ENCODE measurements at regions not wholly inside any gene's neighbourhood (a gene's known extent, or its start where the extent isn't known, plus 50 kb on each side); places are given as distances from the start of the nearest gene placed in this dataset.

- BruUV-seq (replicated peaks), result no TSS peak
- intact Hi-C loops (cut with micrococcal nuclease; ENCODE audit: unreplicated experiment) (no loop called here), in situ Hi-C loops (cut with HindIII; ENCODE audit: low pct_unique_long_range_greater_than_20kb, low sequenced_read_pairs) (no loop called here)
- ATAC-seq (no peak), DNase-seq (ENCODE audit: low read depth, low spot score) (no peak)
- H3K36me3 ChIP-seq (ENCODE audit: control insufficient read depth, insufficient read depth, low read length), result no peaks in the 10 kb centered on the region; the same call in 1 of the 2 replicates
- H3K27ac ChIP-seq (ENCODE audit: low read length), result no peak overlapping the region
- H3K27me3 ChIP-seq (ENCODE audit: control insufficient read depth, insufficient read depth, low read length), result no peaks in the 10 kb centered on the region
- ChIA-PET CTCF (no interaction called here), POLR2A (no interaction called here)
- no peaks in the 10 kb centered on the region for H3K9me3 ChIP-seq (ENCODE audit: control insufficient read depth, insufficient read depth, low read depth, low read length)
- H3K4me3 ChIP-seq (ENCODE audit: low read depth in 2 of 2, low read length in 2 of 2), result no peak overlapping the region
- no peaks in the 10 kb centered on the region for H3K4me1 ChIP-seq (ENCODE audit: control insufficient read depth, insufficient read depth, low read length)
- TF ChIP-seq REST (IDR thresholded peaks at IDR 0.05; ENCODE audit: insufficient read depth in 1 of 2, low read depth in 2 of 2, low read length in 1 of 2), result no peak
- TF ChIP-seq POLR2AphosphoS5 (IDR thresholded peaks at IDR 0.05; ENCODE audit: low read depth, low read length), result no peak
- TF ChIP-seq SIN3A (IDR thresholded peaks at IDR 0.05; ENCODE audit: borderline replicate concordance, insufficient read depth, low read depth, low read length), result no peak
- TF ChIP-seq TCF7L2 (IDR thresholded peaks at IDR 0.05; ENCODE audit: low read depth, low read length), result no peak
- TF ChIP-seq, protein P1, sequence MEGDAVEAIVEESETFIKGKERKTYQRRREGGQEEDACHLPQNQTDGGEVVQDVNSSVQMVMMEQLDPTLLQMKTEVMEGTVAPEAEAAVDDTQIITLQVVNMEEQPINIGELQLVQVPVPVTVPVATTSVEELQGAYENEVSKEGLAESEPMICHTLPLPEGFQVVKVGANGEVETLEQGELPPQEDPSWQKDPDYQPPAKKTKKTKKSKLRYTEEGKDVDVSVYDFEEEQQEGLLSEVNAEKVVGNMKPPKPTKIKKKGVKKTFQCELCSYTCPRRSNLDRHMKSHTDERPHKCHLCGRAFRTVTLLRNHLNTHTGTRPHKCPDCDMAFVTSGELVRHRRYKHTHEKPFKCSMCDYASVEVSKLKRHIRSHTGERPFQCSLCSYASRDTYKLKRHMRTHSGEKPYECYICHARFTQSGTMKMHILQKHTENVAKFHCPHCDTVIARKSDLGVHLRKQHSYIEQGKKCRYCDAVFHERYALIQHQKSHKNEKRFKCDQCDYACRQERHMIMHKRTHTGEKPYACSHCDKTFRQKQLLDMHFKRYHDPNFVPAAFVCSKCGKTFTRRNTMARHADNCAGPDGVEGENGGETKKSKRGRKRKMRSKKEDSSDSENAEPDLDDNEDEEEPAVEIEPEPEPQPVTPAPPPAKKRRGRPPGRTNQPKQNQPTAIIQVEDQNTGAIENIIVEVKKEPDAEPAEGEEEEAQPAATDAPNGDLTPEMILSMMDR (IDR thresholded peaks at IDR 0.05), result no peak
These were observed 481.5 kb upstream of the HSF2 start for GRCh38 chr6:121917834-121918559.

DNA sequence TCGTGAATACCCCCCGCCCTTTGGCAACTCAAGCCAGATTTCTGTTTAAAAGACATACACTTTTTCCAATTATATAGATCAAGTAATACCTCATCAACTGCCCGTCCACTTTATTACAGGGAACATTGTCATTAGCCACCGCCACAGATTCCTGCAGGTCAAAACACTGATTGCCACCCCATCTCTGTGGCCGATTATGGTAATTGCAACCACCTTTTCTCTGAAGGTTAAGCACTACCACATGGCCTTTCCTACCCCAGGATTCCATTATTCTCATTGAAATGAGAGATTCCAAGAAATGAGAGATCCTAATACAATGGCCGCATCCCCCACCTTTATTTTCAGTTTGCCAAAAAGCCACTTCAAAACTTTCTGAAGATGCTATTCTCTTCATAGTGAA, 478.8 kb upstream of the HSF2 start:
- no peak for TF ChIP-seq POLR2AphosphoS5 (IDR thresholded peaks at IDR 0.05; ENCODE audit: low read depth, low read length)
- DNase-seq (ENCODE audit: low read depth, low spot score), result no peak
- ATAC-seq, result no peak
- Histone ChIP-seq H3K9me3 (ENCODE audit: control insufficient read depth, insufficient read depth, low read depth, low read length) (no peaks in the 10 kb centered on the region), H3K4me3 (ENCODE audit: low read depth in 2 of 2, low read length in 2 of 2) (no peak overlapping the region), H3K27me3 (ENCODE audit: control insufficient read depth, insufficient read depth, low read length) (no peaks in the 10 kb centered on the region), H3K4me1 (ENCODE audit: control insufficient read depth, insufficient read depth, low read length) (no peaks in the 10 kb centered on the region), H3K36me3 (ENCODE audit: control insufficient read depth, insufficient read depth, low read length) (no peaks in the 10 kb centered on the region; the same call in 1 of the 2 replicates), H3K27ac (ENCODE audit: low read length) (no peak overlapping the region)
- ChIA-PET CTCF (no interaction called here), POLR2A (no interaction called here)
- in situ Hi-C loops (cut with HindIII; ENCODE audit: low pct_unique_long_range_greater_than_20kb, low sequenced_read_pairs), result no loop called here
- intact Hi-C loops (cut with micrococcal nuclease; ENCODE audit: unreplicated experiment), result no loop called here
- BruUV-seq (replicated peaks), result no TSS peak

DNA sequence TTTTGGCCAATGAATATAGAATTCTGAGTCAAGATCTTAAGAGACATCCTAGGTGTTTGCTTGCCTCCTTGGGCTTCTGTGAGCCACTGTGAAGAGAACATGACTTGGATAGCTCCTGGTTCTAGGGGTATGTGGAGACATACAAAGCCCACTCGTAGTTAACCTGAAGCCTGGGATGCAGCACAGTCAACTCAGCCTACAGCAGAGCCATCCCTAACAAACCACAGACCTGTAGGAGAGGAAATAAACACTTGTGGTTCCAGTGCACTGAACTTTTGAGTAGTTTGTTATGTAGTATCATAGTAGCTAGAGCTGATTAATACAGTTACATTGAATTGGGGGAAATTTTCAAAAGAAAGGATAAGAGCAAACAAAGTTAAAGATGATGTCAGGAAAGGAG, 474.4 kb upstream of the HSF2 start:
- Histone ChIP-seq H3K9me3 (ENCODE audit: control insufficient read depth, insufficient read depth, low read depth, low read length) (no peaks in the 10 kb centered on the region), H3K27me3 (ENCODE audit: control insufficient read depth, insufficient read depth, low read length) (no peaks in the 10 kb centered on the region), H3K4me1 (ENCODE audit: control insufficient read depth, insufficient read depth, low read length) (no peaks in the 10 kb centered on the region), H3K27ac (ENCODE audit: low read length) (no peak overlapping the region), H3K36me3 (ENCODE audit: control insufficient read depth, insufficient read depth, low read length) (no peaks in the 10 kb centered on the region; the same call in 1 of the 2 replicates), H3K4me3 (ENCODE audit: low read depth in 2 of 2, low read length in 2 of 2) (no peak overlapping the region)
- CTCF ChIA-PET, result no interaction called here
- no TSS peak for BruUV-seq (replicated peaks)
- POLR2A ChIA-PET, result no interaction called here
- ATAC-seq (no peak), DNase-seq (ENCODE audit: low read depth, low spot score) (no peak)
- in situ Hi-C loops (cut with HindIII; ENCODE audit: low pct_unique_long_range_greater_than_20kb, low sequenced_read_pairs) (no loop called here), intact Hi-C loops (cut with micrococcal nuclease; ENCODE audit: unreplicated experiment) (no loop called here)
- no peak for TF ChIP-seq POLR2AphosphoS5 (IDR thresholded peaks at IDR 0.05; ENCODE audit: low read depth, low read length)
- no peak for TF ChIP-seq SIN3A (IDR thresholded peaks at IDR 0.05; ENCODE audit: borderline replicate concordance, insufficient read depth, low read depth, low read length)
- TF ChIP-seq, protein P1 (IDR thresholded peaks at IDR 0.05), result no peak
- no peak for TF ChIP-seq TCF7L2 (IDR thresholded peaks at IDR 0.05; ENCODE audit: low read depth, low read length)
- no peak for TF ChIP-seq REST (IDR thresholded peaks at IDR 0.05; ENCODE audit: insufficient read depth in 1 of 2, low read depth in 2 of 2, low read length in 1 of 2)

Data from Panc1 (cell line).